H9 (cell line): ENCODE measurements at regions not wholly inside any gene's neighbourhood (a gene's known extent, or its start where the extent isn't known, plus 50 kb on each side); places are given as distances from the start of the nearest gene placed in this dataset.

Source experiments
- DNase-seq: peaks from one replicate; pipeline ENCODE4 v3.0.0-alpha.2; 2017
- H2AFZ ChIP-seq: one replicate; pipeline ENCODE4 v1.6.1; 2013; ENCODE audit warnings: mild to moderate bottlenecking, low read length, control low read depth, moderate library complexity
- H2AK5ac ChIP-seq: 2 replicates; pipeline ENCODE4 v1.6.1; 2013; ENCODE audit warnings: low read length, control low read depth, mixed read lengths; ENCODE audit not compliant: insufficient read length
- H2BK120ac ChIP-seq: one replicate; pipeline ENCODE4 v1.6.1; 2013; ENCODE audit warnings: low read depth, mild to moderate bottlenecking, low read length, control low read depth, inconsistent platforms; ENCODE audit not compliant: poor library complexity, severe bottlenecking
- H2BK12ac ChIP-seq: 2 replicates; pipeline ENCODE4 v1.6.1; 2013; ENCODE audit warnings: low read length, control low read depth, mixed read lengths, low read depth; ENCODE audit not compliant: insufficient read length
- H2BK15ac ChIP-seq: 2 replicates; pipeline ENCODE4 v1.6.1; 2013; ENCODE audit warnings: low read depth, low read length, control low read depth
- H2BK20ac ChIP-seq: one replicate; pipeline ENCODE4 v1.6.1; 2013; ENCODE audit warnings: low read depth, mild to moderate bottlenecking, low read length, control low read depth, inconsistent platforms; ENCODE audit not compliant: poor library complexity, severe bottlenecking
- H2BK5ac ChIP-seq: 2 replicates; pipeline ENCODE4 v1.6.1; 2013; ENCODE audit warnings: low read length, control low read depth, mixed read lengths; ENCODE audit not compliant: insufficient read length
- H3K14ac ChIP-seq: 2 replicates; pipeline ENCODE4 v1.6.1; 2013; ENCODE audit warnings: low read length, control low read depth; ENCODE audit not compliant: insufficient read depth
- H3K18ac ChIP-seq: 2 replicates; pipeline ENCODE4 v1.6.1; 2013; ENCODE audit warnings: low read depth, mild to moderate bottlenecking, mixed read lengths, low read length, control low read depth; ENCODE audit not compliant: insufficient read length
- H3K23ac ChIP-seq: 2 replicates; pipeline ENCODE4 v1.6.1; 2013; ENCODE audit warnings: low read length, control low read depth, mixed read lengths, low read depth; ENCODE audit not compliant: insufficient read length
- H3K23me2 ChIP-seq: 2 replicates; pipeline ENCODE4 v1.6.1; 2013; ENCODE audit warnings: low read depth, mild to moderate bottlenecking, mixed read lengths, low read length, control low read depth; ENCODE audit not compliant: insufficient read length, poor library complexity, severe bottlenecking
- H3K27ac ChIP-seq: 2 replicates; pipeline ENCODE4 v1.5.1; 2013; ENCODE audit warnings: low read length, control low read depth, mixed read lengths, low read depth; ENCODE audit not compliant: insufficient read length
- H3K27me3 ChIP-seq: 2 replicates; pipeline ENCODE4 v1.6.1; 2013; ENCODE audit warnings: low read length, control low read depth, inconsistent platforms; ENCODE audit not compliant: insufficient read depth
- H3K4ac ChIP-seq: 2 replicates; pipeline ENCODE4 v1.6.1; 2013; ENCODE audit warnings: low read depth, mild to moderate bottlenecking, control low read depth, inconsistent platforms, low read length, moderate library complexity
- H3K4me1 ChIP-seq: 2 replicates; pipeline ENCODE4 v1.6.1; 2013; ENCODE audit warnings: low read length, control low read depth, inconsistent platforms; ENCODE audit not compliant: insufficient read depth
- H3K4me2 ChIP-seq: 2 replicates; pipeline ENCODE4 v1.6.1; 2013; ENCODE audit warnings: low read length, control low read depth, mixed read lengths; ENCODE audit not compliant: insufficient read length, insufficient read depth
- H3K56ac ChIP-seq: 2 replicates; pipeline ENCODE4 v1.6.1; 2013; ENCODE audit warnings: low read depth, mild to moderate bottlenecking, mixed read lengths, low read length, control low read depth; ENCODE audit not compliant: insufficient read length
- H3K79me1 ChIP-seq: 2 replicates; pipeline ENCODE4 v1.6.1; 2013; ENCODE audit warnings: low read depth, mild to moderate bottlenecking, moderate library complexity, low read length, control low read depth, inconsistent platforms; ENCODE audit not compliant: insufficient read depth, poor library complexity, severe bottlenecking
- H3K79me2 ChIP-seq: 2 replicates; pipeline ENCODE4 v1.6.1; 2013; ENCODE audit warnings: low read length, control low read depth, inconsistent platforms; ENCODE audit not compliant: insufficient read depth
- H3K9ac ChIP-seq: 2 replicates; pipeline ENCODE4 v1.6.1; 2013; ENCODE audit warnings: low read length, control low read depth, mixed read lengths; ENCODE audit not compliant: insufficient read length; ENCODE audit errors: extremely low read depth
- H3K9me3 ChIP-seq: one replicate; pipeline ENCODE4 v1.6.1; 2013; ENCODE audit warnings: low read depth, low read length, inconsistent platforms; ENCODE audit not compliant: control insufficient read depth
- H3T11ph ChIP-seq: one replicate; pipeline ENCODE4 v1.6.1; 2013; ENCODE audit warnings: mild to moderate bottlenecking, low read length, control low read depth, inconsistent platforms
- H4K20me1 ChIP-seq: one replicate; pipeline ENCODE4 v1.6.1; 2013; ENCODE audit not compliant: control insufficient read depth, insufficient read length, insufficient read depth
- H4K5ac ChIP-seq: 2 replicates; pipeline ENCODE4 v1.6.1; 2013; ENCODE audit warnings: low read depth, mild to moderate bottlenecking, mixed read lengths, low read length, control low read depth; ENCODE audit not compliant: insufficient read length
- H4K8ac ChIP-seq: replicated peaks from 2 replicates; pipeline ENCODE4 v1.6.1; 2013; ENCODE audit warnings: low read length, control low read depth, mixed read lengths, low read depth; ENCODE audit not compliant: insufficient read length
- H4K91ac ChIP-seq: 2 replicates; pipeline ENCODE4 v1.6.1; 2013; ENCODE audit warnings: low read depth, mild to moderate bottlenecking, moderate library complexity, mixed read lengths, low read length, control low read depth; ENCODE audit not compliant: insufficient read length
- H3K27ac Mint-ChIP-seq, 3 experiments: 2 replicates in 2 of 3; 3 replicates in 1 of 3; pipeline ENCODE4 v1.8.0; 2020 to 2021; ENCODE audit warnings: mixed read lengths in 3 of 3, mild to moderate bottlenecking in 1 of 3, moderate library complexity in 1 of 3
- H3K27me3 Mint-ChIP-seq: 2 replicates; pipeline ENCODE4 v1.8.0; 2021; ENCODE audit warnings: low read depth, mild to moderate bottlenecking, moderate library complexity, mixed read lengths
- H3K36me3 Mint-ChIP-seq, 3 experiments: 2 replicates in 2 of 3; 3 replicates in 1 of 3; pipeline ENCODE4 v1.8.0; 2020 to 2021; ENCODE audit warnings: low read depth in 3 of 3, mixed read lengths in 3 of 3; ENCODE audit not compliant: insufficient read depth in 1 of 3
- H3K4me1 Mint-ChIP-seq, 2 experiments: 2 replicates each; pipeline ENCODE4 v1.8.0; 2020; ENCODE audit warnings: mixed read lengths in 2 of 2
- H3K4me3 Mint-ChIP-seq, 2 experiments: 2 replicates in 1 of 2; 3 replicates in 1 of 2; pipeline ENCODE4 v1.8.0; 2020 to 2021; ENCODE audit warnings: mild to moderate bottlenecking in 2 of 2, mixed read lengths in 2 of 2, moderate library complexity in 1 of 2
- H3K9me3 Mint-ChIP-seq, 2 experiments: 2 replicates in 1 of 2; 3 replicates in 1 of 2; pipeline ENCODE4 v1.8.0; 2020; ENCODE audit warnings: mild to moderate bottlenecking in 2 of 2, mixed read lengths in 2 of 2, moderate library complexity in 1 of 2
- CTCF ChIP-seq: fragments of 200-600 bp; sonication (generic); conservative IDR thresholded peaks from 3 replicates; pipeline ENCODE4 v1.8.0; 2021; ENCODE audit warnings: antibody characterized with exemption, mild to moderate bottlenecking
- WGBS: extraction: QIAGEN DNeasy Blood & Tissue Kit; methylation state at CpG from one replicate; pipeline ENCODE4 v1.1.7; 2013; ENCODE audit warnings: missing lambda C conversion rate, low lambda C conversion rate, mixed read lengths; ENCODE audit not compliant: insufficient read length; ENCODE audit errors: extremely low coverage; 5-methylcytosine and 5-hydroxymethylcytosine counted together

- Mint-ChIP-seq H3K4me3 (no peak overlapping the region), H3K27me3 (no peaks in the 10 kb centered on the region), H3K9me3 (peaks cover 4 to 9% of the 10 kb centered on the region in 2 experiments; a peak in 4 of 5 replicates), H3K36me3 (peaks cover 3 to 14% (median 5%) of the 10 kb centered on the region in 3 experiments; a peak in 5 of 7 replicates), H3K4me1 (peaks cover 0 to 2% of the 10 kb centered on the region in 2 experiments; a peak in 1 of 4 replicates), H3K27ac (no peak overlapping the region)
- no peaks in the 10 kb centered on the region for H3K79me1 ChIP-seq
- no peak overlapping the region for H4K91ac ChIP-seq
- no peak overlapping the region for H2BK20ac ChIP-seq
- H3K4me2 ChIP-seq: no peak overlapping the region
- no peak for DNase-seq
- no peaks in the 10 kb centered on the region for H3K79me2 ChIP-seq
- H4K8ac ChIP-seq: no peak overlapping the region
- no peaks in the 10 kb centered on the region for H3K23me2 ChIP-seq
- no peak overlapping the region for H3K4ac ChIP-seq
- H2BK12ac ChIP-seq: no peak overlapping the region
- H3T11ph ChIP-seq: no peak overlapping the region
- H4K5ac ChIP-seq: no peak overlapping the region
- TF ChIP-seq CTCF: no peak
- no peak overlapping the region for H3K9ac ChIP-seq
- no peak overlapping the region for H3K14ac ChIP-seq
- H2AK5ac ChIP-seq: no peak overlapping the region
- H3K18ac ChIP-seq: no peak overlapping the region
- WGBS: no CpG with 5 or more reads among the region's 5 CpGs
- H2BK5ac ChIP-seq: no peak overlapping the region
- H2BK120ac ChIP-seq: no peak overlapping the region
- no peak overlapping the region for H3K56ac ChIP-seq
- no peaks in the 10 kb centered on the region for H4K20me1 ChIP-seq
- H3K4me1 ChIP-seq: no peaks in the 10 kb centered on the region
- no peak overlapping the region for H3K27ac ChIP-seq
- no peaks in the 10 kb centered on the region for H3K27me3 ChIP-seq
- no peak overlapping the region for H3K23ac ChIP-seq
- H2BK15ac ChIP-seq: no peak overlapping the region
- H2AFZ ChIP-seq: no peak overlapping the region
- H3K9me3 ChIP-seq: no peaks in the 10 kb centered on the region
Measured at GRCh38 chr3:81908561-81908960, 147.1 kb upstream of the GBE1 start.
